DMS79 treated with DMSO at 0.1 percent for 48 hours (cell line): ENCODE measurements at regions not wholly inside any gene's neighbourhood (a gene's known extent, or its start where the extent isn't known, plus 50 kb on each side); places are given as distances from the start of the nearest gene placed in this dataset.
"Not testable (repeated sequence)": the region's sequence is repeated elsewhere in the genome, so short reads cannot be mapped to it uniquely, and the experiment has no call there.

ENCODE experiments used
- DNase-seq: peaks from one replicate; lab custom pipeline; 2025; lab: John Stamatoyannopoulos, UW

DNA sequence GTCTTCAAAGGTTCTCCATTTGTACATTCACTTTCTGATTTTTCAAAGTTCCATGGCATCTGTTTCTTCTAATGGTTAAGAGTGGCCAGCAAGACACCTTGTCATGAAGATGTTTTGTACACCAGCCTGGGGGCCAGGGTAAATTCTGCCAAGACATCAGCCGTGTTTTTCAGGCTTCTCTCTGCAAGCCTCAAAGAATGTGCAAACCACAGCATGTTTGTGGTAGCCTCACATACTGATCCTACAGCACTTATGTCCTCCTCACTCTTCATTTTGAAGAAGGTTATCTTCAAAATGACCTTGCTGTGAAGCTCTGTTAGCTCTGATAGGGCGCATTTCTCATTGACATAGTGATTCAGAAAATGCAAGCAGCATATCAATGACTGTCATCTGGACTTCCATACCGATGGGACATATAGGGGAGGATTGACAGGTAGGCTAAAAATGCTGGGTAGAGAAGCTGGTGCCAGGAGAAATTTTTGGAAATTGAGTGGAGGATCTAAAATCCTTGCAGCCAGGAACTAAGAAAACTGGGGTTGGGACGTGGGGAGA is 59.3 kb upstream of the SPTLC3 start:
- DNase-seq: no peak

DNA sequence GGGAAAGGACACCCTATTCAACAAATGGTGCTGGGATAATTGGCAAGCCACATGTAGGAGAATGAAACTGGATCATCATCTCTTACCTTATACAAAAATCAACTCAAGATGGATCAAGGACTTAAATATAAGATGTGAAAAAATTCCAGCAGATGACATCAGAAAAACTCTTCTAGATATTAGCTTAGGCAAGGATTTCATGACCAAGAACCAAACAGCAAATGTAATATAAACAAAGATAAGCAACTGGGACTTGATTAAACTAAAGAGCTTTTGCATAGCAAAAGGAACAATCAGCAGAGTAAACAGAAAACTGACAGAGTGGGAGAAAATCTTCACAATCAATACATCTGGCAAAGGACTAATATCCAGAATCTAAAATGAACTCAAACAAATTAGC is 54.5 kb upstream of the SPTLC3 start:
- DNase-seq: not testable (repeated sequence)

DNA sequence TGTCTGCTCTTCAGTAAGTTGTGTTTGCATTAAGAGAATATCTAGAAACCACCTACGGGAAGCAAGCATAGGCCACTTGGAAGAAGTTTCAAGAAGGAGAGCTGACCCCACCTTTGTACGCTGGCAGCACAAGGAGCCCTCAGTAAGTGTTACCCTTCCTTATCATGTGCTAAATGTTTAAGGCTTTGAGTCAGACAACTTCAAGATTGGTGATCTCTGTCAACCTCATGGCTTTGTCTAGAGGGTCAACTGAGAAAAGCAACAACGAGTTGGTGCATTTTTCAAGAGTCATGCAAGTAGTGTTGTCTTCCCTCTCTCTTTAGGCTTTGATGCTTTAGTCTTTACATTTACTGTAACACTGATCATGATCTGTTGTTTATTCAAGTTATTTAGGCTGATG is 53.2 kb upstream of the SPTLC3 start:
- no peak for DNase-seq

DNA sequence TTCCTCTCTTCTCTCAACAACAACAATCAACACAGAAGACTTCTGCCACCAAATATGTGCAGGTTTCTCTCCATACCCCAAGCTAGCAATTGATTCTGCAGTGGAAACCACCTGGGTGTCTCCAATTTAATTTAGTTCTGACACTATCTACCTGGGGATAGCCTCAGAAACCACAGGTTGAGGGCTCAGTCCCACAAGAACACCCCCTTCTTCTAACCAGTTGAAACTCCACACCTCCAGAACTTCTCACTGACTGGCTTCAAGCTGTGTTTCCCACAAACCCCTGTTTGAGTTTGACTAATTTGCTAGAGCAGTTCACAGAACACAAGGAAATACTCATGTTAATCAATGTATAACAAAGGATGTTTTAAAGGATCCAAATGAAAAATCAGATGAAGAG is 52.5 kb upstream of the SPTLC3 start:
- DNase-seq: no peak

DNA sequence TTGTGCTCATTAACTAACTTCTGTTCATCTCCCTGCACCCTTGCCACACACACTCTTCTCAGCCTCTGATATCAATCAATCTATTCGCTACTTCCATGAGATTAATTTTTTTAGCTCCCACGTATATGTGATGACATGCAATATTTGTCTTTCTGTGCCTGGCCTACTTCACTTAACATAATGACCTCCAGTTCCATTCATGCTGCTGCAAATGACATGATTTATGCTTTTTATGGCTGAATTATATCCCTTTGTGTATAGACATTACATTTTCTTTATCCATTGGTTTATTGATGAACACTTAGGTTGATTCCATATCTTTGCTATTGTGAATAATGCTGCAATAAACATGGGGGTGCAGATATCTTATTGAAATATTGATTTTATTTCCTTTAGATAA is 50.8 kb upstream of the SPTLC3 start:
- DNase-seq: no peak
